ENCODE measurements at regions not wholly inside any gene's neighbourhood (a gene's known extent, or its start where the extent isn't known, plus 50 kb on each side); places are given as distances from the start of the nearest gene placed in this dataset.
"Not testable (repeated sequence)": the region's sequence is repeated elsewhere in the genome, so short reads cannot be mapped to it uniquely, and the experiment has no call there.

DNA sequence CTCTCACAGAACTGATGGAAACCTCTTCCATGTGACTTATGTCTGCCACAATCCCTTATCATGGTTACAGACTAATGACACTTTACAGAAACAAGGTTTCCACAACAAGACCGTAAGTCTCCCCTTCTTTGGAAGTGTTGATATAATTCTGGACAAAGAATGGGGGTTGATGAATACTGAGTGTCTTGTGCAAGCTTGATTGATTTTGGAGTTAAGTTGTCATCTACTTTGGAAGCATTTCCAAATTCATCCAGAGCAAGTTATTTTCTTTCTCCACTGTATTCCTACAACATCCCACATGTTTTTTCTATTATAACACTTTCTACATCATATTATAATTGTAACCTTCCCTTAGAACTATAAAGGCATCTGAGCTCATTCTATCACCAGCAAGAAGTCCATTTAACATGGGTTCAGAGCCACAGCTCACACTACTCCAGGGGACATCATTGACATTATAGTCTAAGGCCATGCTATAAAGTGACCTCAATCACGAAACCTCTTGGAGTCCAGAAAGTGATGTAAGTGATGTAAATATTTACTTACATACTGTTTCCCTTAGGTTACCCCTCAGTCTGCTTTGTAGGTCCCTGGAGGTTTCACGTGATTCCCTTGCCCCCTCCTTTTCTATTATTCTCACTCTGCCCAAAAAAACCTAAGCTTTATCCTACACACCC lies 125.7 kb upstream of the PBX1 start:
- DNase-seq (ENCODE audit: low read depth) = no peak

DNA sequence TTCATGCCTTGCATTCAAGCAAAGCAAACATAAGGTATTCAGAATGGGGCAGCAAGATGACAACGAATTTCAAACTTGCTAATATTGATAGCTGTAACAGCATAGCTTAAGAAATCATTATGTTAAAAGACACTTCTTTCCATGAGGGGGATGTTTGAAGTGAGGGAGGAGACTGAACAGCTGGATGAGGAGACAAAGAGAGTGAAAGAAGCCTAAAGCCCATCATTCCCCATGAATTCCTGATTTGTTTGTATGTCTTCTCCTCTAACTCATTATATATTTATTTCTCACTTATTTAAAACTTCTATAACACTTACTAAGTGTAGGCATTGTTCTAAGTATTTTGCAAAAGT lies 125.2 kb upstream of the PBX1 start:
- DNase-seq (ENCODE audit: low read depth) = no peak

DNA sequence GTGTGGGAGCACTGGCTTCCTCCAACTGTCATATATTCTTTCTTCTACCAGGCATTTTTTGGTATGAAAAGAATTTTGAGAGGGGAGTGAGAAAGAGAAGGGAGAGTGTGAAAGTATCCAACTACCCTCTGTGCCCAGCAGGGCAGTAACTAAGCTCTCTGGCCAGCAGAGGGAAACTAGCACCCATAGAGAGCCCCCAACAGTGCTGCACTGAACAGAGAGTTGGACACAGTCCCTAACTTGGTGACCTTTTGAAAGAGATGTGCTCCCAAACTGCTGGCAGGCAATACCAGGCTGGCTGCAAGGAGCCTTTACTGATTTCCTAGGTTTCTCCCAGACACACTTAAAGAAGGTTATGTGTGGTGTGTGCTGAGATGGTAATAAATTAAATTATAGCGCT lies 118.8 kb upstream of the PBX1 start:
- no peak for DNase-seq (ENCODE audit: low read depth)

DNA sequence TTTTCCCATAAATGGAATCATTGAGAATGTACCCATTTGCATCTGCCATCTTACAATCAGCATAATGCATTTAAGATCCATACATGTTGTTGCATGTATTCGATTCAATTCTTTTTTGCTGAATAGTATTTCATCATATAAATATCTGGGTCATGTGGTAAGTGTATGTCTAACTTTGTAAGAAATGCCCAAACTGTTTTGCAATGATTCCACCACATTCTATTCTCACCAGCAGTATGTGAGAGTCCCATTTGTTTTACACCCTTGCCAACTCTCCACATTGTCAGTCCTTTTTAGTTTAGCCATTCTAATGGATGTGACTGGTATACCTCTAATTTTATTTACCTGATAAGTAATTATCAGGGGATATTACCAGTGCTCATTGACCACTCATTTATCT lies 115.8 kb upstream of the PBX1 start:
- DNase-seq (ENCODE audit: low read depth) = no peak

DNA sequence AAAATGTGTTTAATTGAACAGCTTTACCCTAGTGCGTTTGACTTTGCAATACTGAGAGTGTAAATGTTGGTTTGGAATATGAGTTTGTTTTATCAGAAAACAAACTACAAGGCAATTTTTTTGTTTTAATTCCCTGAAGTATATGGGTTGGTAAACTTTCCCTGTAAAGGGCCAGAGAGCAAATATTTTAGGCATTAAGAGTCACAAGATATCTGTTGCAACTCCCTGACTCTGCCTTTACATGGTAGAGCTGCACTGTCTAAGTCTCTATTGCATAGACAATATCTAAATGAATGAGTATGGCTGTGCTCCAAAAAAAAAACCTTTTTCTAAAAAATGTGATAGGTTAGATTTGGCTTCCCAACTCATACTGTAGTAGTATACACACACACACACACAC lies 115.1 kb upstream of the PBX1 start:
- no peak for DNase-seq (ENCODE audit: low read depth)

DNA sequence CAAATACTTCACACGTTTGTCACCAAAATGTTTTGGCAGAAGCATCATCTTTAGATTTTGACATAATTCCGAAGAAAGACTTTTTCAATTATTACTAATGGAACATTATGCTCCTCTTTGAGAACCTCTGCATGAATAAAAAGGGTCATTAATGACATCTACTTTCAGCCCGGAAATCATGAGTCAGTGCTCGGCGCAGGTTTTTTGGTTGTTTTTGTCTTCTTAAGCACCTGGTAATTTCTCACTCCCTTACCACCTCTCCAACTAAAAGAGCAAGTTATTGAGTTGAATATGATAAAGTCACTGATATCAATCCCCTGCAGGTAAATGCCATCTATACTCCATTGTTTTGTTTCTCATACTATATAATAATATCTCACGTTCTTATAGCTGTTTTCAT lies 113.0 kb upstream of the PBX1 start:
- DNase-seq (ENCODE audit: low read depth) = no peak

DNA sequence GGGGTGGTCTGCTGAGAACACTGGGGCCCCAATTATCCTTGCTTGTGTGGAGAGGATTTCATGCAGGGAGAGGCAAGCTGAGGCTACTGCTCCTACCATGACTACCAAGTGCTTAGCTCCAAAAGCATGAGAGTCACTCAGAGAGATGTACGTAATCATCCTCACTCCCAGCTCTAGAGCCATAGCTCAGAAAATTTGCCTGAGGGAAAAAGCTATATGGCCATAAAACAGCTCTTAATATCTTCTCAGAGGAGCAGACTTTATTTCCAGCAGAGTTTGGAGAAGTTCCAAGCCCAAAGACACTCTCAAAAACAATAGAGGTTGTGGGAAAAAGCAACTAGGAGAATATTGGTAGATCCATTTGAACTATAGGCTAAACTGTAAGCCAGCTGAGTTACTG lies 106.4 kb upstream of the PBX1 start:
- DNase-seq (ENCODE audit: low read depth) = no peak

DNA sequence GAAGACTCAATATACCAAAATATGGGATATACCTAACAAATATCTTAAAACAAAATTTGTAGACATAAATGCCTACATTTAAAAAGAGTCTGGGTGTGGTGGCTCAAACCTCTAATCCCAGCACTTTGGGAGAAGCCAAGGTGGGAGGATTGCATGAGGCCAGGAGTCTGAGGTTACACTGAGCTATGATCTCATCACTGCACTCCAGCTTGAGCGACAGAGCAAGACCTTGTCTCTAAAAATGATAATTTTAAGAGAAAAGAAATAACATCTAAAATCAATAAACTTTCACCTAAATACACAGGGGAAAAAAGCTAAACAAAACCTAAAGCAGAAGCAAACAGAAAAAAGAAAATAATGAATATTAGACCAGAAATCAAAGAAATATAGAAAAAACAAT lies 102.7 kb upstream of the PBX1 start:
- DNase-seq (ENCODE audit: low read depth) = no peak

DNA sequence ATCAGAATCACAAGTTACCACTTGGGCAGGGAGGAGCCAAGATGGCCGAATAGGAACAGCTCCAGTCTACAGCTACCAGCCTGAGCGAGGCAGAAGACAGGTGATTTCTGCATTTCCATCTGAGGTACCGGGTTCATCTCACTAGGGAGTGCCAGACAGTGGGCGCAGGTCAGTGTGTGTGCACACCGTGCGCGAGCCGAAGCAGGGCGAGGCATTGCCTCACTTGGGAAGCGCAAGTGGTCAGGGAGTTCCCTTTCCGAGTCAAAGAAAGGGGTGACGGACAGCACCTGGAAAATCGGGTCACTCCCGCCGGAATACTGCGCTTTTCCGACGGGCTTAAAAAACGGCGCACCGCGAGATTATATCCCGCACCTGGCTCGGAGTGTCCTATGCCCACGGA lies 99.8 kb upstream of the PBX1 start:
- not testable (repeated sequence) for DNase-seq (ENCODE audit: low read depth)

DNA sequence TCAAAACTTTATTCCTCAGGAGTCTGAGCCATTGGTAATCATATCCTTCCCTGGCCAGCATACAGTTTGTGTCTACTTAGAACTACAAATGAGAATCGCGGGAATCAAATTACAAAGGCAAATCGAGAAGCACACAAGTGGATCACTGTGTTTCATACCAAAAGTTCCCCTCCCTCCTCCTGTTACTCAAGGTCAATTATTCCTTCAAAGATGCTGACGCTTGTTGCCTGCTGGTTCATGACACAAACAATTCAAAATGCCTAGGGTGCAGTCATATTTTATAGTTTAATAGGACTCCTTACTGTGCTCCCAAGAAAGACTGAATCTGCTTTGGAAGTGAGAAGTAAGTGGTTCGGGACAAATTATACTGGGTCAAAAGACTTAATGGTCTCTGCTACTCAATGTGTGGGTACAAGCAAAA lies 93.0 kb upstream of the PBX1 start:
- no peak for DNase-seq (ENCODE audit: low read depth)

DNA sequence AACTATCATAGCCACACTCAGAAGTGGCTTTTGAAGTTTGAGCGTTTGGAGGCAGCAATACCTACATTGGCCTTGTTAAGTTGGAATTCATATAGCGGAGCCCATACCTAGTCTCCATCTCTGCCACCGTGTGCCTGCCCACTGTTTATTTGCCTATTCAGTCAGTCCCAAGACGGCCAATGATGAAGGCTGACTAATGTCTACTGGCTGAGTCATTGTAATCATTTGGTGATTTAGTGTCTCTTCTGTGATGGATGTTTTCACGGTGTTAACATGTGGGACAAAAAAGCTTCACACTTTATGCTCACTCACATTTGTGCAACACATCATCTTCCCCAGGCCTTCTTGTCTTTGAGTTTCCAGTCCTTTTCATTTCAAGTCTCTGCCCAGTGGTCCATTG lies 92.6 kb upstream of the PBX1 start:
- no peak for DNase-seq (ENCODE audit: low read depth)

DNA sequence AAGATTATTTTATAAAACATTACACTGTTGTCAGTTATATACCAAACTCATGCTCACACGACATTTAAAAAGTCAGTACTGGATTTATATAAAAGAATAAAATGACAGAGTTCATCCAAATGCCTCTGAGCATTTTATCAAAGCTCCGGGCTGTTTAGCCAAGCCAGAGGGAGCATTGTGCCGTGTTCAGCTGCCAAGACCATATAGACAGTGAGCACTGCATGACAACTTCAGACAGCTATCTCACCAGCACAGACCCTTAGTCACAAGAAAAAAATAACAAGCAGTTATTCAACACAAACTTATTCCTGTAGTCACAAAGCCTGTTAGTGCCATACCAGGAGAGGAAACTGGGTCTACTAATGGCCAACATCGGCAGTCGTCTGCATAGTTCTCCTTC lies 88.0 kb upstream of the PBX1 start:
- no peak for DNase-seq (ENCODE audit: low read depth)

DNA sequence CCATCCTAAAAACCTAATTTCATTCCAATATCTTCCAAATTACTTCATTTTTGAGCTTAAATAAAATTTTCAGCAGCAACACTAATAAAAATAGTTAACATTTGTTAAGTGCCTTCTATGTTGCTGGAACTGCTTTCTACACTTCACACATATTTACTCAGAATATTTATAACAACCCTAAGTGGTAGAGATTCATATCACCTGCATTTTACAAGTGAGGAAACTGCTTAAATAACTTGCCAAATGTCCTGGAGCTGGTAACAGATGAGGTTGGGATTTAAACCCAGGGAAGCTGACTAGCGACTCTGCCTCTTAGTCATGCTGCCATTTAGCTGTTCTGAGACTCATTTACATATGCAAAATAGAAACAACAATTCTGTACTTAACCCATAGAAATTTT lies 86.1 kb upstream of the PBX1 start:
- DNase-seq (ENCODE audit: low read depth) = no peak

DNA sequence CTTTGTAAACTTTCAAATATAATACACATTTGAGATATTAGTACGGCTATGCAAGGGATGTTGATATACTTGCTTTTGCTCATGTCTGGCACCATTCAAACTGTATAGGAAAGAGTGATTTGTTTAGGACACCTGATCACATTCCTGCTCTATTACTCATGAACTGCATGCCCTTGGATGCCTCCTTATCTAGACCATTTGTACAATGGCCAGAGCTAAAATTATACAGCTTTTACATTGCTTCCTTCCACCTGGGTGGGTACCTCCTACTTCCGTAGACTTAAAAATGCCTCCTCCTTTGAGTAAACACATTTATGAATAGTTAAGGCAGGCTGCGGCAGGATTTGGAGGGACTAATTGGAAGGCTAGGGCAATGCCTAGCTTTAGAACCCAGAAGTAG lies 85.4 kb upstream of the PBX1 start:
- no peak for DNase-seq (ENCODE audit: low read depth)

DNA sequence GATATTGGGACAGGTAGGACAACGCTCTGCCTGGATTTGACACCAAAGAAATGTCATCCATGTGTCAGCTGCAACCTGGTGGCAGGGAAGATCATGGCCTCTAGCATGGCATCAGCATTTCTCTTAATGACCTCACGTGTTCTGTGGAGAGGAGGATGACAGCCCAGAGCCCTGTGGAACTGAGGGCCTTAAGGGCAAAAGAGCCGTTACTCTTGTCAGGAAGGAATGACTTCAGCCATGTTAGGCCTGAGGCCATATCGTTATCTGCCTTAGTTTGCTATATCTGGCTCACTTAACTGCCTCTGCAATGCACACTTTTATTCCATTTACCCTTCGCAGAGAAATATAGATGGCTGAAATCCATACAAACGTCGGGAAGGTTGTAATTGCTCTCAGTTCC lies 83.2 kb upstream of the PBX1 start:
- no peak for DNase-seq (ENCODE audit: low read depth)

DNA sequence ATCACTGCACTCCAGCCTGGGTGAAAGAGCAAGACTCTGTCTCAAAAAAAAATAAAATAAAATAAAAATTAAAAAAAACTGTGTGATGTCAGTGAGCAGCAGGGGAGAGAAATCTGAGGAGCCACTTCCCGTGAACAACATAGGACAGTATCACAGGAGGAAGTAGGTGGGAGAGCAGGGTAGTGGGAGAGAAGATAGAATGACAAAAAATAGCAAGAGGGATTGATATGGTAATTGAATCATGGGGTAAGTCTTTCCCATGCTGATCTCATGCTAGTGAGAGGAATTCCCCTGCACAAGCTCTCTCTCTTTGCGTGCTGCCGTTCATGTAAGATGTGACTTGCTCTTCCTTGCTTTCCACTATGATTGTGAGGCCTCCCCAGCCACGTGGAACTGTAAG lies 81.6 kb upstream of the PBX1 start:
- DNase-seq (ENCODE audit: low read depth) = no peak

DNA sequence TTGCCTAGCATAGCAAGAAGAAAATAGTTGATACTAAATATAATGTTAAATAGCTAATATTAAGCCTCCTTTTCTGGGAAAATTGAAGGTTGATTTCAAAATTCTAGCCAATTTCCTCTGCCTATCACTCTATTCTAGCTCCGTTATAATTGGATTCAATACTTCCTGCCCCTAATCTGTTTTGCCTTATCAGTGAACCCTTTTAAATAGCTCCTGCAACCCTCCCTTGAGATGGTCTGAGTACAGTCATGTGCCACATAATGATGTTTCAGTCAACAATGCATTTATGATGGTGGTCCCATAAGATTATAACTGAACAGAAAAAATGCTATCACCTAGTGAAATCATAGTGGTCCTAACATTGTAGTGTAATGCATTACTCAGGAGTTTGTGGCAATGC lies 79.7 kb upstream of the PBX1 start:
- DNase-seq (ENCODE audit: low read depth) = no peak

DNA sequence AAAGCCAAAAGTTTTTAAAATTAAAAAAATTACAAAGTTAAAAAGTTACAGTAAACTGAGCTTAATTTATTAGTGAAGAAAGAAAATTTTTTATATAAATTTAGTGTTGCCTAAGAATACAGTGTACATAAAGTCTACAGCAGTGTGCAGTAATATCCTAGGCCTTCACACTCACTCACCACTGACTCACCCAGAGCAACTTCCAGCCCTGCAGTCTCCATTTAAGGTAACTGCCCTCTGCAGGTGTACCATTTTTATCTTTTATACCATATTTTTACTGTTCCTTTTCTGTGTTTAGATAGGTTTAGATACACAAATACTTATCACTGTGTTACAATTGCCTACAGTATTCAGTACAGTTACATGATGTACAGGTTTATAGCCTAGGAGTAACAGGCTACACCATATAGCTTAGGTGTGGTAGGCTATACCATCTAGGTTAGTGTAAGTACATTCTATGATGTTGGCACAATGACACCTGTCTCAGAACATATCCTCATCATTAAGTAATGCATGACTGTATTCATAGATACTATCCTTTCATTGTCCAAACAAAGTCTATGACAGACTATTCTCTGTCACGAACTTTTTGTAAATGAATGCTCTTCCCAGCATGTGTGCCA lies 78.6 kb upstream of the PBX1 start:
- DNase-seq (ENCODE audit: low read depth) = no peak

DNA sequence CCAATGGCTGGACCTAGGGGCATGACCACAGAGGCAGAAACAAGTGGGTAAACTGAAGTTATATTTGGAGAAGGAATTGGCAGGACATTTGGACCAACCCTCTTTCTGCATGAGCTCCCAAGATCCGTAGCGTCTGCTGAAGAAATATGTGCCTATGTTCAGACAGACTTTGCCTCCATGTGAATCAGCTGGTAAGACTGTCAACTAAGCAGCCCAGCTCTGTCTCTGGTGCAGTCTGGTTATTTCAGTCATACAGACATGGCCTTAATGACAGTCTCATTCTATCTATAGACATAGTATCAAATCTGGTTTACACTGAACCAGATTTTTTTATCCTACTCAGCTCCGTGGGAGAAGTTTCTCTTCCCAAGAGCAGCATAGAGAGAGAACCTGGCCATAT lies 63.1 kb upstream of the PBX1 start:
- DNase-seq (ENCODE audit: low read depth) = no peak

DNA sequence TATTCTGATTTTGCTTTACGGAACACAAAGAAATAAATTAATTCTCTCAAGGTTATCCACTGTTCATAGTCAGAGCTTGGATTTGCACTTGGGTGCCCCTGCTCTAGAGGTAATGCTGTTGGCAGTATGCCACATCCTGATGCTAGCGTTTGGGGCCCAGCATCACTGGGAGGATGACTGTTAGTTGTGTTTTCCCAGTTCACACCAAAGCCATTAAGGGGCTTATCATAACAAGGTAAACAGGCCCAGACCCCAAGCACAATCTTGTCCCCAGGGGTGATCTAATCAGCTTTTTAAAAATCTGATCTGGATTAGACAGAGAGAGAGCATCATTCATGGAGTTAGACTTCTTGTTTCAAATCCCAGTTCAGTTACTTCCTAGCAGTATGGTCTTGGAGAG lies 60.2 kb upstream of the PBX1 start:
- DNase-seq (ENCODE audit: low read depth) = no peak

DNA sequence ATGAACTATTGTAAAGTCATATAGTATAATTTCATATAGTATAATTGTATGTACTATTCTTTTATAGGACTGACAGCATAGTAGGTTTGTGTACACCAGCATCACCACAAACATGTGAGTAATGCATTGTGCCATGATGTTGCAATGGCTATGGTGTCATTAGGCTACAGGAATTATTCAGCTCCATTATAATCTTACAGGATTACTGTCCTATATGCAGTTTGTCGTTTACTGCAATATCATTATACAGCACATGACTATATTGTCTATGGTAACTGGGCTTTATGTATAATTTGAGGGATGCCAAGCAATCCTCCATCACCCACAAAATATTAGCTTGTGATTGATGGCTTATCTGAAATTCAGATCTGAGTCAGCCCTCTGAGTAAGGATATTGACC lies 54.2 kb upstream of the PBX1 start:
- DNase-seq (ENCODE audit: low read depth) = no peak

Measured in LHCN-M2 (cell line).